K562 (cell line): ENCODE measurements at regions not wholly inside any gene's neighbourhood (a gene's known extent, or its start where the extent isn't known, plus 50 kb on each side); places are given as distances from the start of the nearest gene placed in this dataset.
"Not testable (repeated sequence)": the region's sequence is repeated elsewhere in the genome, so short reads cannot be mapped to it uniquely, and the experiment has no call there.

ENCODE experiments used
- ATAC-seq: fragments of 200-7000 bp; cut with Tn5 transposase; 3 replicates; pipeline ENCODE4 v1.9.1; 2020; ENCODE audit warnings: moderate library complexity
- BruUV-seq: library from RNA; stranded (reverse); fragments of 400-500 nt; replicated peaks from 2 replicates; lab custom pipeline; 2021; lab: Mats Ljungman, UMichigan
- CTCF ChIA-PET: fragments of 300-600 bp; formaldehyde crosslinking; extraction: SDS; loops from one replicate; lab custom pipeline; 2021; ENCODE audit warnings: low intra/inter-chr PET ratio; lab: Yijun Ruan, JAX
- POLR2A ChIA-PET: fragments of 300-600, 350-650 bp; sonication (Branson Sonifier 250); formaldehyde crosslinking; extraction: SDS; loops from one replicate; lab custom pipeline; 2021; ENCODE audit warnings: antibody characterized with exemption, inconsistent platforms; lab: Yijun Ruan, JAX
- DNase-seq, 4 experiments: peaks; one replicate each; pipeline versions ENCODE4 v3.0.0 to v3.0.0-alpha.2; 2011 to 2018; ENCODE audit warnings: low spot score in 3 of 4, mixed read lengths in 3 of 4; ENCODE audit errors: extremely low read depth in 1 of 4
- FAIRE-seq: peaks from 2 replicates; lab custom pipeline; 2011; peaks lifted over from hg19 to GRCh38; lab: Jason Lieb, UNC
- H2AFZ ChIP-seq: 2 replicates; pipeline ENCODE4 v1.6.0; 2011; ENCODE audit warnings: low read depth, low read length, control low read depth, inconsistent platforms
- H3K27ac ChIP-seq: fragments of 200-600 bp; 3 replicates; pipeline ENCODE4 v1.8.0; 2011; ENCODE audit warnings: low read depth, mild to moderate bottlenecking, control low read depth, inconsistent platforms, low read length, moderate library complexity, mixed read lengths; ENCODE audit errors: extremely low read depth
- H3K27me3 ChIP-seq, 2 experiments: fragments of 300-600 bp in 1 of 2; 2 replicates in 1 of 2; 3 replicates in 1 of 2; pipeline versions ENCODE4 v1.6.0 to v1.8.0; 2011; ENCODE audit warnings: inconsistent platforms in 2 of 2, low read length in 2 of 2, mild to moderate bottlenecking in 1 of 2, mixed read lengths in 1 of 2, moderate library complexity in 1 of 2; ENCODE audit not compliant: control insufficient read depth in 2 of 2, insufficient read depth in 2 of 2
- H3K36me3 ChIP-seq: fragments of 300-600 bp; 3 replicates; pipeline ENCODE4 v1.8.0; 2011; ENCODE audit warnings: mild to moderate bottlenecking, low read length, inconsistent platforms; ENCODE audit not compliant: control insufficient read depth, insufficient read depth
- H3K4me1 ChIP-seq, 2 experiments: fragments of 200-600 bp in 1 of 2; replicated peaks in 1 of 2; 2 replicates in 1 of 2; 3 replicates in 1 of 2; pipeline versions ENCODE4 v1.5.1 to v1.8.0; 2011; ENCODE audit warnings: inconsistent platforms in 2 of 2, low read length in 2 of 2, mild to moderate bottlenecking in 1 of 2, mixed read lengths in 1 of 2, moderate library complexity in 1 of 2; ENCODE audit not compliant: control insufficient read depth in 2 of 2, insufficient read depth in 2 of 2
- H3K4me2 ChIP-seq: 2 replicates; pipeline ENCODE4 v1.6.1; 2011; ENCODE audit warnings: low read length, control low read depth, inconsistent platforms, mixed read lengths; ENCODE audit not compliant: insufficient read depth
- H3K4me3 ChIP-seq: fragments of 200-600 bp; sonication (generic), shearing (Covaris generic); 2 replicates; pipeline ENCODE4 v1.5.1; 2016; ENCODE audit warnings: control low read depth, inconsistent platforms
- H3K79me2 ChIP-seq: fragments of 200-600 bp; 3 replicates; pipeline ENCODE4 v1.8.0; 2011; ENCODE audit warnings: low read length, inconsistent platforms; ENCODE audit not compliant: control insufficient read depth, insufficient read depth
- H3K9ac ChIP-seq, 2 experiments: 2 replicates each; pipeline versions ENCODE4 v1.6.0 to v1.6.1; 2011; ENCODE audit warnings: low read depth in 2 of 2, low read length in 2 of 2, control low read depth in 1 of 2, inconsistent platforms in 1 of 2, mild to moderate bottlenecking in 1 of 2, mixed read lengths in 1 of 2; ENCODE audit not compliant: insufficient read depth in 1 of 2
- H3K9me1 ChIP-seq: one replicate; pipeline ENCODE4 v1.6.0; 2011; ENCODE audit warnings: inconsistent platforms, mild to moderate bottlenecking, low read length, moderate library complexity; ENCODE audit not compliant: control insufficient read depth, insufficient read depth
- H3K9me3 ChIP-seq: replicated peaks from 2 replicates; pipeline ENCODE4 v1.5.1; 2011; ENCODE audit warnings: low read depth, low read length, inconsistent platforms; ENCODE audit not compliant: control insufficient read depth, insufficient read depth
- H4K20me1 ChIP-seq: replicated peaks from 2 replicates; pipeline ENCODE4 v1.6.1; 2011; ENCODE audit warnings: low read length, inconsistent platforms, mixed read lengths; ENCODE audit not compliant: control insufficient read depth, insufficient read depth
- EP400 ChIP-seq: fragments of 450-650 bp; IDR thresholded peaks from 2 replicates; pipeline ENCODE4 v1.6.1; 2017; ENCODE audit warnings: antibody characterized with exemption, mild to moderate bottlenecking, moderate library complexity
- FOXK2 ChIP-seq, 2 experiments: fragments of 450-650 bp; IDR thresholded peaks in 1 of 2; conservative IDR thresholded peaks in 1 of 2; 2 replicates each; pipeline ENCODE4 v1.6.1; 2016; ENCODE audit warnings: low read depth in 2 of 2, mild to moderate bottlenecking in 1 of 2
- HLTF ChIP-seq: fragments of 450-650 bp; IDR thresholded peaks from 2 replicates; pipeline ENCODE4 v1.6.1; 2016
- JUND ChIP-seq, 2 experiments: IDR thresholded peaks; 2 replicates in 1 of 2; 3 replicates in 1 of 2; pipeline ENCODE4 v1.6.1; 2011; ENCODE audit warnings: borderline replicate concordance in 2 of 2, low read depth in 2 of 2, low read length in 2 of 2, improper control_type of control experiment in 1 of 2, missing biosample characterization in 1 of 2, missing genetic modification characterization in 1 of 2, missing genetic modification reagents in 1 of 2
- MAZ ChIP-seq, 2 experiments: fragments of 450-650 bp in 1 of 2; sonication (generic) in 1 of 2; formaldehyde crosslinking; IDR thresholded peaks in 1 of 2; conservative IDR thresholded peaks in 1 of 2; 2 replicates each; pipeline versions ENCODE4 v1.4.0 to v1.5.0; 2020; ENCODE audit warnings: mild to moderate bottlenecking in 1 of 2, missing genetic modification reagents in 1 of 2
- POLR2B ChIP-seq: fragments of 450-650 bp; IDR thresholded peaks from 2 replicates; pipeline ENCODE4 v1.6.1; 2018; ENCODE audit warnings: low read depth; ENCODE audit not compliant: partially characterized antibody
- POLR2G ChIP-seq: fragments of 200-400 bp; formaldehyde crosslinking; IDR thresholded peaks from 2 replicates; pipeline ENCODE4 v1.6.1; 2017; ENCODE audit warnings: low read depth, mild to moderate bottlenecking, antibody characterized with exemption, low read length, moderate library complexity
- TAF1 ChIP-seq: IDR thresholded peaks from 2 replicates; pipeline ENCODE4 v1.6.1; 2011; ENCODE audit warnings: mild to moderate bottlenecking, low read length, moderate library complexity; ENCODE audit not compliant: insufficient read depth, control insufficient read depth, severe bottlenecking; ENCODE audit errors: extremely low read depth
- TARDBP ChIP-seq: fragments of 450-650 bp; IDR thresholded peaks from 2 replicates; pipeline ENCODE4 v1.6.1; 2016
- ZKSCAN1 ChIP-seq: fragments of 150-350 bp; IDR thresholded peaks from 2 replicates; pipeline ENCODE4 v1.6.1; 2016; ENCODE audit warnings: low read depth, low read length
- ZNF175 ChIP-seq: fragments of 200-800 bp; sonication (Bioruptor generic); IDR thresholded peaks from 2 replicates; pipeline ENCODE4 v1.6.1; 2016; ENCODE audit warnings: low read depth, mild to moderate bottlenecking, missing genetic modification characterization, missing compliant biosample characterization
- WGBS: fragments of 100-300 bp; shearing (Covaris generic); methylation state at CpG from one replicate; pipeline ENCODE4 v1.1.6; 2016; ENCODE audit warnings: low coverage, mixed read lengths; ENCODE audit not compliant: insufficient coverage; ENCODE audit errors: missing lambda C conversion rate; 5-methylcytosine and 5-hydroxymethylcytosine counted together
- in situ Hi-C: fragments of 300-500 bp; cut with MboI; formaldehyde crosslinking; loops from 4 replicates; pipeline ENCODE4 v1.15.0; 2018; ENCODE audit warnings: inconsistent platforms, mixed read lengths
- intact Hi-C: fragments of 100-400 bp; cut with micrococcal nuclease; formaldehyde crosslinking; loops from 2 replicates; pipeline ENCODE4 v1.14.2; 2022
- TF ChIP-seq, protein P1 (sequence below): fragments of 250-450 bp; sonication (Bioruptor Pico); IDR thresholded peaks from 2 replicates; pipeline ENCODE4 v1.4.0; 2020; ENCODE audit warnings: mild to moderate bottlenecking
- TF ChIP-seq, protein P2 (sequence below): fragments of 450-650 bp; conservative IDR thresholded peaks from 2 replicates; pipeline ENCODE4 v1.6.1; 2016; ENCODE audit warnings: missing genetic modification characterization, low read depth, mild to moderate bottlenecking, missing compliant biosample characterization, moderate library complexity
- TF ChIP-seq, protein P3 (sequence below), 2 experiments: fragments of 150-350 bp in 1 of 2; IDR thresholded peaks; 2 replicates each; pipeline ENCODE4 v1.6.1; 2012 to 2016; ENCODE audit warnings: low read depth in 2 of 2, low read length in 2 of 2, mild to moderate bottlenecking in 1 of 2, moderate library complexity in 1 of 2

DNA sequence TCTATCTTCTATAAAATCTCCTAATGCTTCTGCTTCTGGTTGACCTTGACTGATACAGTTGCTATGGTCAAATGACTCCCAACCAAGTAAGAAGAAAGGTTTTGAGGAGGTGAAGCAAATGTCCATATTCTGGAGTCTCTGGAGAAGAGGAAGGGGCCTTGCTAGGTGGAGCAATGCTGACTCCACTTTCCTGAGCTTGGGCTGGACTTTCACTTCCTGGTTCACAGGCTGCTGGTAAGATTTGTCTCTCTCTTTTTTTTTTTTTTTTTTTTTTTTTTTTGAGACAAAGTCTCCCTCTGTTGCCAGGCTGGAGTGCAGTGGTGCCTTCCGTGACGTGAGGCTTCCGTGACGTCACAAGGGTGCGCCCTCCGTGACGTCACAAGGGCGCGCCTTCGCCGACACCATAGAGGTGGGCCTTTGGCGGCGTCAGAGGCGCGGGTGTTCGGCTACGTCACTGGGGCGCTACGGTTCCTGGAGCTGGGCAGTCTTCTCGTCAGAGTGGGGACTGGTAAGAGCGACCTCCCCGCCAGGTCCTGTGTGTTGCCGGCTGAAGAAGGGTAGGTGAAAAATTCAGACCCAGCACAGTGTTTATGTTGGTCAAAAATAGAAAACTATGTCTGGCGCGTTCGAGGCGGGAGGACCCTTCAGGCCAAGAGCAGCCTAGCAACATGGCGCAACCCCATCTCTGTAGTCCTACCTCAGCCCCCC, 93.7 kb upstream of the METTL14 start:
- H3K9me1 ChIP-seq, POLR2A ChIA-PET, H3K9me3 ChIP-seq, H3K4me1 ChIP-seq, CTCF ChIA-PET, H3K36me3 ChIP-seq, H4K20me1 ChIP-seq, in situ Hi-C loops, H3K79me2 ChIP-seq, H3K27me3 ChIP-seq: not testable (repeated sequence)
- H3K27ac ChIP-seq: peak overlapping the region; percentile 87
- H2AFZ ChIP-seq: peak overlapping the region; percentile 100
- 1% methylated on average over 26 of the region's 28 CpGs for WGBS
- H3K4me3 ChIP-seq: peak overlapping the region; percentile 54
- ATAC-seq (peak; percentile 95), FAIRE-seq (peak; percentile 86), DNase-seq (peak; percentile 82 to 98 (median 82))
- TSS peak; percentile 80 for BruUV-seq
- intact Hi-C loops: loop anchor here (2.0 kb wide), 1 partner anchor 311 kb away; no protein-coding TSS in a partner anchor
- H3K9ac ChIP-seq: peak overlapping the region; percentile 71 to 90
- peak overlapping the region; percentile 81 for H3K4me2 ChIP-seq
- TF ChIP-seq, protein P1, sequence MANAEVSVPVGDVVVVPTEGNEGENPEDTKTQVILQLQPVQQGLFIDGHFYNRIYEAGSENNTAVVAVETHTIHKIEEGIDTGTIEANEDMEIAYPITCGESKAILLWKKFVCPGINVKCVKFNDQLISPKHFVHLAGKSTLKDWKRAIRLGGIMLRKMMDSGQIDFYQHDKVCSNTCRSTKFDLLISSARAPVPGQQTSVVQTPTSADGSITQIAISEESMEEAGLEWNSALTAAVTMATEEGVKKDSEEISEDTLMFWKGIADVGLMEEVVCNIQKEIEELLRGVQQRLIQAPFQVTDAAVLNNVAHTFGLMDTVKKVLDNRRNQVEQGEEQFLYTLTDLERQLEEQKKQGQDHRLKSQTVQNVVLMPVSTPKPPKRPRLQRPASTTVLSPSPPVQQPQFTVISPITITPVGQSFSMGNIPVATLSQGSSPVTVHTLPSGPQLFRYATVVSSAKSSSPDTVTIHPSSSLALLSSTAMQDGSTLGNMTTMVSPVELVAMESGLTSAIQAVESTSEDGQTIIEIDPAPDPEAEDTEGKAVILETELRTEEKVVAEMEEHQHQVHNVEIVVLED (CRISPR knock-in tag): peak; percentile 74
- TF ChIP-seq TAF1: peak; percentile 62
- TF ChIP-seq JUND (IDR thresholded peaks at IDR 0.05; ENCODE audit: borderline replicate concordance, low read depth, low read length): peak; percentile 87
- TF ChIP-seq JUND (tag; IDR thresholded peaks at IDR 0.05; ENCODE audit: borderline replicate concordance, low read depth, low read length): peak; percentile 36; the same call in 1 of the 3 replicates
- TF ChIP-seq, protein P2, sequence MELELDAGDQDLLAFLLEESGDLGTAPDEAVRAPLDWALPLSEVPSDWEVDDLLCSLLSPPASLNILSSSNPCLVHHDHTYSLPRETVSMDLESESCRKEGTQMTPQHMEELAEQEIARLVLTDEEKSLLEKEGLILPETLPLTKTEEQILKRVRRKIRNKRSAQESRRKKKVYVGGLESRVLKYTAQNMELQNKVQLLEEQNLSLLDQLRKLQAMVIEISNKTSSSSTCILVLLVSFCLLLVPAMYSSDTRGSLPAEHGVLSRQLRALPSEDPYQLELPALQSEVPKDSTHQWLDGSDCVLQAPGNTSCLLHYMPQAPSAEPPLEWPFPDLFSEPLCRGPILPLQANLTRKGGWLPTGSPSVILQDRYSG (tag): peak; percentile 52; the same call in 1 of the 2 replicates
- TF ChIP-seq POLR2B: peak; percentile 51
- 0 out of 4 replicates have a peak, but pooled peaks of 1 of the 2 experiments have one; percentile 32 for TF ChIP-seq MAZ (CRISPR knock-in tag; conservative IDR thresholded peaks at IDR 0.05 in 1 of 2, IDR thresholded peaks at IDR 0.05 in 1 of 2)
- TF ChIP-seq HLTF: peak; percentile 50
- TF ChIP-seq EP400: peak; percentile 72
- TF ChIP-seq ZKSCAN1: peak; percentile 35; the same call in 1 of the 2 replicates
- TF ChIP-seq TARDBP: peak; percentile 99
- peak; percentile 78 to 89 for TF ChIP-seq FOXK2 (conservative IDR thresholded peaks at IDR 0.05 in 1 of 2, IDR thresholded peaks at IDR 0.05 in 1 of 2; ENCODE audit: low read depth in 2 of 2)
- TF ChIP-seq, protein P3, sequence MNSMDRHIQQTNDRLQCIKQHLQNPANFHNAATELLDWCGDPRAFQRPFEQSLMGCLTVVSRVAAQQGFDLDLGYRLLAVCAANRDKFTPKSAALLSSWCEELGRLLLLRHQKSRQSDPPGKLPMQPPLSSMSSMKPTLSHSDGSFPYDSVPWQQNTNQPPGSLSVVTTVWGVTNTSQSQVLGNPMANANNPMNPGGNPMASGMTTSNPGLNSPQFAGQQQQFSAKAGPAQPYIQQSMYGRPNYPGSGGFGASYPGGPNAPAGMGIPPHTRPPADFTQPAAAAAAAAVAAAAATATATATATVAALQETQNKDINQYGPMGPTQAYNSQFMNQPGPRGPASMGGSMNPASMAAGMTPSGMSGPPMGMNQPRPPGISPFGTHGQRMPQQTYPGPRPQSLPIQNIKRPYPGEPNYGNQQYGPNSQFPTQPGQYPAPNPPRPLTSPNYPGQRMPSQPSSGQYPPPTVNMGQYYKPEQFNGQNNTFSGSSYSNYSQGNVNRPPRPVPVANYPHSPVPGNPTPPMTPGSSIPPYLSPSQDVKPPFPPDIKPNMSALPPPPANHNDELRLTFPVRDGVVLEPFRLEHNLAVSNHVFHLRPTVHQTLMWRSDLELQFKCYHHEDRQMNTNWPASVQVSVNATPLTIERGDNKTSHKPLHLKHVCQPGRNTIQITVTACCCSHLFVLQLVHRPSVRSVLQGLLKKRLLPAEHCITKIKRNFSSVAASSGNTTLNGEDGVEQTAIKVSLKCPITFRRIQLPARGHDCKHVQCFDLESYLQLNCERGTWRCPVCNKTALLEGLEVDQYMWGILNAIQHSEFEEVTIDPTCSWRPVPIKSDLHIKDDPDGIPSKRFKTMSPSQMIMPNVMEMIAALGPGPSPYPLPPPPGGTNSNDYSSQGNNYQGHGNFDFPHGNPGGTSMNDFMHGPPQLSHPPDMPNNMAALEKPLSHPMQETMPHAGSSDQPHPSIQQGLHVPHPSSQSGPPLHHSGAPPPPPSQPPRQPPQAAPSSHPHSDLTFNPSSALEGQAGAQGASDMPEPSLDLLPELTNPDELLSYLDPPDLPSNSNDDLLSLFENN (IDR thresholded peaks at IDR 0.05; ENCODE audit: low read depth in 2 of 2, low read length in 2 of 2): peak in 1 of 2 experiments; percentile 53; a peak in 2 of 4 replicates
- TF ChIP-seq ZNF175 (CRISPR knock-in tag): 0 out of 2 replicates have a peak, but pooled peaks have one; percentile 51
- peak; percentile 81 for TF ChIP-seq POLR2G
